ENCODE measurements at regions not wholly inside any gene's neighbourhood (a gene's known extent, or its start where the extent isn't known, plus 50 kb on each side); places are given as distances from the start of the nearest gene placed in this dataset.
A peak's percentile ranks its signal among the peaks of the same experiment; 100 is the strongest.

GRCh38 chr13:94952787-94953186 is 240.4 kb upstream of the SOX21 start:
- no peak for TF ChIP-seq CTCF (IDR thresholded peaks at IDR 0.05; ENCODE audit: insufficient read depth, low read length)
- no peak for DNase-seq (ENCODE audit: low read depth)
- no peak overlapping the region for H3K4me3 ChIP-seq (ENCODE audit: low read depth, low read length)

- TF ChIP-seq CTCF (IDR thresholded peaks at IDR 0.05; ENCODE audit: insufficient read depth, low read length), result no peak
- no peak overlapping the region for H3K4me3 ChIP-seq (ENCODE audit: low read depth, low read length)
- DNase-seq (ENCODE audit: low read depth), result peak; percentile 7
Measured at GRCh38 chr13:94950303-94950702, 238.0 kb upstream of the SOX21 start.

GRCh38 chr13:94947965-94948371 is 235.6 kb upstream of the SOX21 start:
- DNase-seq (ENCODE audit: low read depth), result no peak
- H3K4me3 ChIP-seq (ENCODE audit: low read depth, low read length), result no peak overlapping the region
- no peak for TF ChIP-seq CTCF (IDR thresholded peaks at IDR 0.05; ENCODE audit: insufficient read depth, low read length)

GRCh38 chr13:94947392-94947791 is 235.0 kb upstream of the SOX21 start:
- H3K4me3 ChIP-seq (ENCODE audit: low read depth, low read length), result no peak overlapping the region
- DNase-seq (ENCODE audit: low read depth), result no peak
- no peak for TF ChIP-seq CTCF (IDR thresholded peaks at IDR 0.05; ENCODE audit: insufficient read depth, low read length)

GRCh38 chr13:94946039-94946438 is 233.7 kb upstream of the SOX21 start:
- no peak overlapping the region for H3K4me3 ChIP-seq (ENCODE audit: low read depth, low read length)
- no peak for DNase-seq (ENCODE audit: low read depth)
- no peak for TF ChIP-seq CTCF (IDR thresholded peaks at IDR 0.05; ENCODE audit: insufficient read depth, low read length)

GRCh38 chr13:94938124-94938523 is 225.8 kb upstream of the SOX21 start:
- TF ChIP-seq CTCF (IDR thresholded peaks at IDR 0.05; ENCODE audit: insufficient read depth, low read length), result no peak
- no peak for DNase-seq (ENCODE audit: low read depth)
- no peak overlapping the region for H3K4me3 ChIP-seq (ENCODE audit: low read depth, low read length)

- DNase-seq (ENCODE audit: low read depth), result no peak
- no peak overlapping the region for H3K4me3 ChIP-seq (ENCODE audit: low read depth, low read length)
- TF ChIP-seq CTCF (IDR thresholded peaks at IDR 0.05; ENCODE audit: insufficient read depth, low read length), result no peak
Measured at GRCh38 chr13:94936633-94937032, 224.3 kb upstream of the SOX21 start.
